PC-3 (cell line): ENCODE measurements at regions not wholly inside any gene's neighbourhood (a gene's known extent, or its start where the extent isn't known, plus 50 kb on each side); places are given as distances from the start of the nearest gene placed in this dataset.

Source experiments
- ATAC-seq: fragments of 200-7000 bp; cut with Tn5 transposase; 2 replicates; pipeline ENCODE4 v1.9.1; 2020; ENCODE audit warnings: mild to moderate bottlenecking, moderate library complexity
- BruUV-seq: library from RNA; stranded (reverse); fragments of 400-500 nt; replicated peaks from 2 replicates; lab custom pipeline; 2021; lab: Mats Ljungman, UMichigan
- CTCF ChIA-PET: fragments of 300-600 bp; sonication (Branson Sonifier 250); formaldehyde crosslinking; loops from one replicate; lab custom pipeline; 2022; ENCODE audit warnings: antibody characterized with exemption; lab: Charles Lee
- POLR2A ChIA-PET: fragments of 300-600 bp; sonication (Branson Sonifier 250); formaldehyde crosslinking; loops from one replicate; lab custom pipeline; 2022; ENCODE audit warnings: antibody characterized with exemption; ENCODE audit not compliant: unreplicated experiment; lab: Charles Lee
- DNase-seq: peaks from one replicate; pipeline ENCODE4 v3.0.0-alpha.2; 2015
- H2AFZ ChIP-seq: fragments of 300-600 bp; sonication (generic); 2 replicates; pipeline ENCODE4 v1.6.0; 2016; ENCODE audit warnings: antibody characterized with exemption, low read length
- H3F3A ChIP-seq: fragments of 300-600 bp; sonication (generic); one replicate; pipeline ENCODE4 v1.6.0; 2017; ENCODE audit warnings: antibody characterized with exemption, low read length, control low read depth, mild to moderate bottlenecking; ENCODE audit not compliant: unreplicated experiment
- H3K27ac ChIP-seq: fragments of 300-600 bp; sonication (generic); 2 replicates; pipeline ENCODE4 v1.5.1; 2016; ENCODE audit warnings: mild to moderate bottlenecking, low read length
- H3K27me3 ChIP-seq: fragments of 300-600 bp; sonication (generic); 2 replicates; pipeline ENCODE4 v1.6.1; 2016; ENCODE audit warnings: low read length, mixed read lengths
- H3K36me3 ChIP-seq: fragments of 300-600 bp; sonication (generic); 2 replicates; pipeline ENCODE4 v1.6.1; 2016; ENCODE audit warnings: low read depth, mixed run types, low read length, mixed read lengths
- H3K4me1 ChIP-seq: fragments of 300-600 bp; sonication (generic); 2 replicates; pipeline ENCODE4 v1.5.1; 2016; ENCODE audit warnings: low read length; ENCODE audit not compliant: insufficient read depth
- H3K4me2 ChIP-seq: fragments of 300-600 bp; sonication (generic); 2 replicates; pipeline ENCODE4 v1.6.0; 2016; ENCODE audit warnings: low read length
- H3K4me3 ChIP-seq: fragments of 300-600 bp; sonication (generic); 2 replicates; pipeline ENCODE4 v1.5.1; 2016; ENCODE audit warnings: mild to moderate bottlenecking, low read length, mixed read lengths
- H3K79me2 ChIP-seq: fragments of 300-600 bp; sonication (generic); 2 replicates; pipeline ENCODE4 v1.6.1; 2017; ENCODE audit warnings: low read length, mixed read lengths
- H3K9ac ChIP-seq: fragments of 300-600 bp; sonication (generic); 2 replicates; pipeline ENCODE4 v1.6.0; 2016; ENCODE audit warnings: mild to moderate bottlenecking, low read length
- H3K9me2 ChIP-seq: fragments of 300-600 bp; sonication (generic); replicated peaks from 2 replicates; pipeline ENCODE4 v1.6.1; 2016; ENCODE audit warnings: mixed run types, low read length, mixed read lengths
- H3K9me3 ChIP-seq: fragments of 300-600 bp; sonication (generic); 2 replicates; pipeline ENCODE4 v1.6.1; 2016; ENCODE audit warnings: low read length, mixed read lengths
- H4K20me1 ChIP-seq: fragments of 300-600 bp; sonication (generic); 2 replicates; pipeline ENCODE4 v1.6.1; 2016; ENCODE audit warnings: low read length, mixed read lengths
- EZH2 ChIP-seq: fragments of 300-600 bp; sonication (generic); IDR thresholded peaks from one replicate; pipeline ENCODE4 v1.6.1; 2017; ENCODE audit warnings: antibody characterized with exemption, mild to moderate bottlenecking, low read length; ENCODE audit not compliant: unreplicated experiment
- EZH2phosphoT487 ChIP-seq: fragments of 300-600 bp; sonication (generic); IDR thresholded peaks from 2 replicates; pipeline ENCODE4 v1.6.1; 2018; ENCODE audit warnings: mild to moderate bottlenecking, antibody characterized with exemption, low read length, borderline replicate concordance
- intact Hi-C: fragments of 100-400 bp; cut with micrococcal nuclease; formaldehyde crosslinking; loops from 2 replicates; pipeline ENCODE4 v1.9.0; 2023
- TF ChIP-seq, protein P1 (sequence below): fragments of 300-600 bp; sonication (generic); conservative IDR thresholded peaks from 2 replicates; pipeline ENCODE4 v1.5.1; 2017; ENCODE audit warnings: antibody characterized with exemption, low read depth, mild to moderate bottlenecking, low read length

DNA sequence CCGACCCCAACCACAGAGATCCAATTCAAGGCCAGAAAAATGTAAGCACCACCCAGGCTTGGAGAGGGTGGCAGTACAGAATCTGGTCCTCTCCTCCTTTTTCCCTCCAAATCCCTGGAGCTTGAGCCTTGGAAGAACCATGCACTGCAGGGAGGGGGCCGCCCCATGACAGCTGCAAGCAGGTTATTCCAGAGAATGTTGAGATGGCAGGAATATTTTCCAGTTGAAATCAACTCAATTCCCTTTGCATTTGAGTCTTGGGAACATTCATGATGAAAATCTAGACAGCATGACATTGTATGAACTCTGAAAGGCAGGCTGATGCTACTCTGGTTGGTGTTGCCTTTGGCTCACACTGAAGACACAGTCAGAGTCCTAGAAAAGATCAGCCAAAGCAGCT lies 386.6 kb upstream of the FGF16 start:
- Histone ChIP-seq H3K27ac (no peak overlapping the region), H3K79me2 (no peaks in the 10 kb centered on the region), H3K27me3 (no peaks in the 10 kb centered on the region), H3K4me3 (no peak overlapping the region), H3K9ac (no peak overlapping the region), H4K20me1 (no peaks in the 10 kb centered on the region), H3K36me3 (no peaks in the 10 kb centered on the region), H3F3A (no peaks in the 10 kb centered on the region), H2AFZ (no peak overlapping the region), H3K9me3 (no peaks in the 10 kb centered on the region), H3K9me2 (no peaks in the 10 kb centered on the region), H3K4me1 (no peaks in the 10 kb centered on the region), H3K4me2 (no peak overlapping the region)
- intact Hi-C loops: no loop called here
- ChIA-PET CTCF (no interaction called here), POLR2A (no interaction called here)
- TF ChIP-seq EZH2 (no peak), EZH2phosphoT487 (no peak)
- TF ChIP-seq, protein P1, sequence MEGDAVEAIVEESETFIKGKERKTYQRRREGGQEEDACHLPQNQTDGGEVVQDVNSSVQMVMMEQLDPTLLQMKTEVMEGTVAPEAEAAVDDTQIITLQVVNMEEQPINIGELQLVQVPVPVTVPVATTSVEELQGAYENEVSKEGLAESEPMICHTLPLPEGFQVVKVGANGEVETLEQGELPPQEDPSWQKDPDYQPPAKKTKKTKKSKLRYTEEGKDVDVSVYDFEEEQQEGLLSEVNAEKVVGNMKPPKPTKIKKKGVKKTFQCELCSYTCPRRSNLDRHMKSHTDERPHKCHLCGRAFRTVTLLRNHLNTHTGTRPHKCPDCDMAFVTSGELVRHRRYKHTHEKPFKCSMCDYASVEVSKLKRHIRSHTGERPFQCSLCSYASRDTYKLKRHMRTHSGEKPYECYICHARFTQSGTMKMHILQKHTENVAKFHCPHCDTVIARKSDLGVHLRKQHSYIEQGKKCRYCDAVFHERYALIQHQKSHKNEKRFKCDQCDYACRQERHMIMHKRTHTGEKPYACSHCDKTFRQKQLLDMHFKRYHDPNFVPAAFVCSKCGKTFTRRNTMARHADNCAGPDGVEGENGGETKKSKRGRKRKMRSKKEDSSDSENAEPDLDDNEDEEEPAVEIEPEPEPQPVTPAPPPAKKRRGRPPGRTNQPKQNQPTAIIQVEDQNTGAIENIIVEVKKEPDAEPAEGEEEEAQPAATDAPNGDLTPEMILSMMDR: no peak
- no peak for DNase-seq
- BruUV-seq: no TSS peak
- no peak for ATAC-seq

DNA sequence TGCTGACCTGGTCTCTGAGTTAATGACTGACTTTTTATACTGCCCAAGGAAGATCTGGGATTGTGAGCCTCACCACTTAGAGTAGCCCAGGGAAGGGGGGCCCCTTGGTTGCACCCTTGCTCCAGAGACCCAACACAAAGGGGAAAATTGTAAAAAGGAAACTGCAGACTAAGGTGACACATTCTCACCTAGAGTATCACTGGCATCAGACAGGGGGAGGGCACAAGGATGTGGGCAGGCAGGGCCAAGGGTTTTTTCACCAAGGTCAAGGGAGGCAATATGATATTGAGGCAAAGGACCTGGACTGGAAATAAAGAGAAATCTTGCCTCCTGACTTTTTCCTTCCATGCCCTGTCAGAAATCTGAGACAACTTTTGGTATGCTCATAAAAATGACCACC lies 386.2 kb upstream of the FGF16 start:
- Histone ChIP-seq H3K27me3 (no peaks in the 10 kb centered on the region), H3F3A (no peaks in the 10 kb centered on the region), H3K9me2 (no peaks in the 10 kb centered on the region), H3K27ac (no peak overlapping the region), H4K20me1 (no peaks in the 10 kb centered on the region), H3K4me3 (no peak overlapping the region), H3K4me2 (no peak overlapping the region), H3K36me3 (no peaks in the 10 kb centered on the region), H3K79me2 (no peaks in the 10 kb centered on the region), H2AFZ (no peak overlapping the region), H3K9ac (no peak overlapping the region), H3K4me1 (no peaks in the 10 kb centered on the region), H3K9me3 (no peaks in the 10 kb centered on the region)
- ChIA-PET CTCF (no interaction called here), POLR2A (no interaction called here)
- DNase-seq (no peak), ATAC-seq (no peak)
- BruUV-seq: no TSS peak
- TF ChIP-seq EZH2 (no peak), EZH2phosphoT487 (no peak)
- TF ChIP-seq, protein P1: no peak
- intact Hi-C loops: no loop called here

DNA sequence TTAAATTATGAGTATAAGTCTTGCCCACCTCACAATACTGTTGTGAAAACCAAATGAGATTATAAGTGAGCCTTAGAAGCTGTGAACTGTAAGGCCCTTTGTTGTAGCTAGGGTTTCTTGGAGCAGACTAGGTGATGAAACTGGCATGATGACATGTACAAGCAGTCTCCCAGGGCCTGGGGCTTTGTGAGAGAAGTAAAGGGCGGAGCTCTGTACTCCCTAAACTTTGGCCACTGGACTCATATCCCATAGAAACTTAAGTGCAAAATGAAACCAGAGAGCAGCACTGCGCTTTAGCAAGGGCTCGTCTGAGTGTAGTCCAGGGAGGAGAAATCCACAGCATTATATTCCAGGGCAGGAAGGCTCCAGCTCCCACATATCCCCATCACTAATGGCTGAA lies 385.6 kb upstream of the FGF16 start:
- no peaks in the 10 kb centered on the region for H3K9me3 ChIP-seq
- H3K4me3 ChIP-seq: no peak overlapping the region
- H3F3A ChIP-seq: no peaks in the 10 kb centered on the region
- H3K79me2 ChIP-seq: no peaks in the 10 kb centered on the region
- H3K27me3 ChIP-seq: no peaks in the 10 kb centered on the region
- H2AFZ ChIP-seq: no peak overlapping the region
- no TSS peak for BruUV-seq
- no peaks in the 10 kb centered on the region for H3K36me3 ChIP-seq
- intact Hi-C loops: no loop called here
- ATAC-seq: no peak
- H3K4me1 ChIP-seq: no peaks in the 10 kb centered on the region
- no peaks in the 10 kb centered on the region for H3K9me2 ChIP-seq
- TF ChIP-seq, protein P1: no peak
- TF ChIP-seq EZH2phosphoT487 (no peak), EZH2 (no peak)
- no peak overlapping the region for H3K9ac ChIP-seq
- no peak for DNase-seq
- no peak overlapping the region for H3K27ac ChIP-seq
- CTCF ChIA-PET: no interaction called here
- no peaks in the 10 kb centered on the region for H4K20me1 ChIP-seq
- POLR2A ChIA-PET: no interaction called here
- no peak overlapping the region for H3K4me2 ChIP-seq
